ENCODE measurements at regions not wholly inside any gene's neighbourhood (a gene's known extent, or its start where the extent isn't known, plus 50 kb on each side); places are given as distances from the start of the nearest gene placed in this dataset.
"Not testable (repeated sequence)": the region's sequence is repeated elsewhere in the genome, so short reads cannot be mapped to it uniquely, and the experiment has no call there.

DNA sequence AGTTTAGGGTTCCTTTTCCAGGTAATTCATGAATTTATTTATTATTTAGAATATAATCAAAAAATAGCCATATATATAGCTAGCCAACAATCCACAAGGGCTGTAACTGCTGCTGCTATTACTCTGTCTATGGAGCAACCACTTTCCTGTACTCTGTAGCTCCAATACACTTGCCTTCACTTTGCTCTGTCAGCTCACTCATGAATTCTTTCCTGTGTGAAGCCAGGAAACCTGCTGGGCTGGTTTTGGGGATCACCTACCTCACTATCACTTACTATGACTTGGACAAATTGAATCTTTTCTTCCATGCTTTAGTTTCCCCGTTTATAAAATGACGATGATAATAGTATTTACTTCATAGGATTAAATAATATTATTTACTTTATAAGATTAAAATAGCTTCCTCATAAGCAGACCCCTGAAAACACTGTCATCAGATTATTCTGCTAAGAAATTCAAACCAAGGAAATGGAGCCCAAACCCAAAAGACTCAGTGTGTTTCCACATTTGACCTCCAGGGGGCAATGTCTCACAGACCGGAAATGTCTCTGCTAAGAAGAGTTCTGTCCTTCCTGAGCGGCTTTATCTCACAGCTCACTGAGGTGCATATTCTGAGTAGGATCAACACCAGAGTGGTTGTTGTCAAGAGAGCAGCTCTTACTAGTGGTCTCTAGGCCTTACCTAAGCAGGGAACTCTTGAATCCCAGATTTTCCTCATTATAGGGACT lies 457.1 kb downstream of the DAD1 start:
- no peak for DNase-seq

DNA sequence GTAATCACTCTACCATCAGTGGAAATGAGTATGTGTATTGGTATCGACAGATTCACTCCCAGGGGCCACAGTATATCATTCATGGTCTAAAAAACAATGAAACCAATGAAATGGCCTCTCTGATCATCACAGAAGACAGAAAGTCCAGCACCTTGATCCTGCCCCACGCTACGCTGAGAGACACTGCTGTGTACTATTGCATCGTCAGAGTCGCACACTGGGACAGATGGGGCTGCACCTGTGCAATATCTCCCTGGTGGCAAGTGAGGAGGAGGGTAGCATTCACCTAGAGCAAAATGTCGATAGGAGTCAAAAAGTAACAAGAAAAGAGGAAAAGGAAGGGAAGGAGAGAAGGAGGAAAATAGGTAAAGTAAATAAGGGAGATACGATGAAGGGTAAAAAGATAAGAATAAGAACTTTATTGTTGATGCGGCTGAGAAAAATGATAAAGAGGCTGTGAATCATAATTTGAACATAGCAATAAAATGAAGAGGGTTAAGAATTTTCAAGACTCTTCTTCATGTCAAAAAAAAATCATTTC lies 450.5 kb upstream of the OR4E1 start:
- DNase-seq, result no peak

GRCh38 chr14:22122829-22123560 lies 449.4 kb upstream of the OR4E1 start:
- DNase-seq, result no peak

DNA sequence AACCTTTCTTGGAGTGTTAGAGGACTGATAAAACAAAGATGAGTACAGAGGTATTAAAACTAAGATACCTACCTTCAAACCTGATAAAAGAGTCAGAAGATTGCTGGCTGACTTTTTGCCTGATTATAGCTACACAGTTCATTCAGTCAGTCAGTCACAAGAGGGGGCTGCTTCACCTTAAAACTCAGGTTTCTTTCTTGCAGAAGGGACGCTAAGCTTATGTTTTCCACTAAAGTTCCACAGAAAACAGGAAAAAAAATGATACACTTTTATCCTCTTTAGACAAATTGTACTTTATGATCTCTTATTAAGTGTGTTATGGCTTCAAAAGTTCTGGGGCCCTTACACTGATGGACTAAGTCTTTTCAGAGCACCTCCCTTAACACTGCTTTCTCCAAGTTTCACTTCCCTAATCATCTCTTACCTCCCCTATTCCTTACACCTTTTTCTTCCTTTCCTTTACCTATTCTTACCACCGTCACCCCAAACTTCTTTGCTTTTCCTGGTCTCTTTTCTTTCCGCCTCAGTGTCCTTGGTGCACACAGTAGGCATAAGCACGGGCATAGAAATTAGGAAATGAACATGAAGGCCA lies 448.7 kb upstream of the OR4E1 start:
- DNase-seq, result no peak

- no peak for DNase-seq
Measured at GRCh38 chr14:22118899-22119477, 445.4 kb upstream of the OR4E1 start.

- DNase-seq, result no peak
Measured at GRCh38 chr14:22113401-22113800, 439.8 kb upstream of the OR4E1 start.

DNA sequence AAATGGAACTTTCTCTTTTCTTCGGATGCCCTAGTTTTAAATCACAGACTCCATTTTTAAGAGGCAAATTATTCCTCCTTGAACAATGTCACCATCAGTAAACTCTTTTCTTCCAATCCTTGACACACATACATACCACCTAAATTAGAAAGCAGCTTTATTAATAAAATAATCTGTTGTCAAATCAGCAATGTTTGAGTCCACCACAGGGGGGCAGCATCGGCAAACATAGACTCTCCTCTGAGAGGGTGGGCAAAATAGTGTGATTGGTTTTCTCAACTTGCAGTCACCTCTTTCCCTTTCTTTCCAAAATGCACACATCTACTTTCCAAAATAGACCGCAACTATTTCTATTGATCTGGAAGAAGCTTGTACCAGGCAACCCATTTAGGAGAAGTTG lies 438.4 kb upstream of the OR4E1 start:
- peak; percentile 22 for DNase-seq

GRCh38 chr14:22107753-22108152 lies 434.1 kb upstream of the OR4E1 start:
- no peak for DNase-seq

DNA sequence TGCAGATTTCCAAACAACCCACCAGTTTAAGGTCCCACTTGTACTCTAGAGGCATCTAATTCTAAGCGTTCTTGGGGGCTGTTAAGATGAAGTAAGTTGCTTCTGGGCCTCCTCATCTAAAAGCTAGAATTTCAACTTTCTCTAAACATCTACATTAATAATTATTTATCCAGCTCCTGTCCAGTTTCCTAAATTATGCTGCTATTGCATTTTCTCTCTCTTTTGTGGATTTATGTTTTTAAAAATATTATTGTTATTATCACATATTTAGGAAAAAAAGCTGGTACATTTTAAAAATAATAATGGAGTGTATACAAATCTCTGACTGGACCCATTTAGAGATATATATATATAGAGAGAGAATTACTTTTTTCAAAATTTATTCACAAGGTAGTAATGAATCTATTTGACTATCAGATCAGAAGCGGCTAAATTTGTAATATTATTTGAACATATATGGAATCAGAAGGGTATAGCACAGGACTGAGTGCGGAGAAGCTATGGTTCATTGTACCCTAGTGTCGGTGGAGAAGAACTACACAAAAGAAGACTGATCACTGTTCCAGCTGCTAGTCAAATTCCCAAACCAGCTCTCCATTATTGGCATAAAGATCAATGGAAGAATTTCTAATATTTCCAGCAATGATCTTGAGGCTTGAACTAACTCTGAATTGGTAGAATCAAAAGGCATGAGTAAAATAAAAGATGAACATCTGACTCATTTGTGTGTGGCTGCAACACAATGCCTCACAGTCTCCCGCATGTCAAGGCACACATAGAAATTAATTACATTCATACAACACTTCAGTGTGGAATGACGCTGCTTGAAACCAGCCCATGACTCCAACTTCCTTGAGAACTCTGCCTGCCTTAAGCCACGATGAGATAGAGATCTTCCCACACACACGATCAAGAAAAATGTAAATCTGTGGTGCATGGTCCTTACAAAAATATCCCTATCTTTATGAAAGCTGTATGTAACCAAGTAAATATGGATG lies 433.4 kb upstream of the OR4E1 start:
- DNase-seq, result no peak

DNA sequence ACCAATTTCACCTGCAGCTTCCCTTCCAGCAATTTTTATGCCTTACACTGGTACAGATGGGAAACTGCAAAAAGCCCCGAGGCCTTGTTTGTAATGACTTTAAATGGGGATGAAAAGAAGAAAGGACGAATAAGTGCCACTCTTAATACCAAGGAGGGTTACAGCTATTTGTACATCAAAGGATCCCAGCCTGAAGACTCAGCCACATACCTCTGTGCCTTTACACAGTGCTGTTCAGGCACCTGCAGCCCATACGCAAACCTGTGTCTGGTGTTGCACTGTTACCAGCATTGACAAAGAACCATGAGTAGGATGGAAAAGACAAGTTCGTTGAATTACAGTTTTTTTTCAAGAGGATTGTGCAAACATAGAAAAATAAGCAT lies 432.0 kb upstream of the OR4E1 start:
- DNase-seq, result no peak

- DNase-seq, result no peak
Measured at GRCh38 chr14:22105006-22105623, 431.5 kb upstream of the OR4E1 start.

- not testable (repeated sequence) for DNase-seq
Measured at GRCh38 chr14:22100764-22101120, 427.1 kb upstream of the OR4E1 start.

- peak; percentile 15 for DNase-seq
Measured at GRCh38 chr14:22099942-22100763, 426.5 kb upstream of the OR4E1 start.

- DNase-seq, result no peak
Measured at GRCh38 chr14:22098435-22098834, 424.8 kb upstream of the OR4E1 start.

GRCh38 chr14:22097586-22098292 lies 424.1 kb upstream of the OR4E1 start:
- no peak for DNase-seq

DNA sequence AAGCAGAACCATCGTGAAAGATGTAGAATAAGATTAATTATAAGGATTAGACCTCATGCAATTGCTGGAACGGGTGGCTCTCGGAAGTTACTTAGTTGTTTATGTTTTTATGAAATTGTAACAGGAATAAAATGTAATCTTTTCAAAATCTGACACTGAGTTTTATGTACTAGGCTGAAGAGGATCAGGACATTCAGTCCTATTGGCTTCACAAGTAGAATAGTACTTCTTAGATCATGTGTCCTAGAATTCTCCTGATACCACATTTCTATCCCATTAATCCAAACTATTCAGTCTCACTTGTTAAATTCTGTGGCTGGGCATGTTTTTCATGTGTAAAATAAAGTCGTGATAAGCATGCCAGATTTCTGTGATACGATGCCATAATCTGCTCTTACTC lies 423.5 kb upstream of the OR4E1 start:
- DNase-seq, result no peak

DNA sequence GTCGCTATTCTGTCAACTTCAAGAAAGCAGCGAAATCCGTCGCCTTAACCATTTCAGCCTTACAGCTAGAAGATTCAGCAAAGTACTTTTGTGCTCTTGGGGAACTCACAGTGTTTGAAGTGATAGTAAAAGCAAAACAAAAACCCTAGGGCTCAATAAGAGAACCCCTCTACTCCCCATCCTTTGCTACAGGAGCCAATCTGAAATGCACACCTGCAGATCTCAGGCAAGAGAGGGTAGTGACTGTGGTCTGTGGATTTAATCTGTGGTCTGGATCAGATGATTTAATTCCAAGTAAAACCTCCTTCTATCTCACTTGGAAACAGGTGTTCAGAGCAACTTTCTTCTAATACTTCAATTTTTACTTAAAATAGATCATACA lies 422.9 kb upstream of the OR4E1 start:
- no peak for DNase-seq

- DNase-seq, result no peak
Measured at GRCh38 chr14:22095860-22096513, 422.4 kb upstream of the OR4E1 start.

GRCh38 chr14:22089940-22090339 lies 416.3 kb upstream of the OR4E1 start:
- no peak for DNase-seq
